ENCODE measurements at regions not wholly inside any gene's neighbourhood (a gene's known extent, or its start where the extent isn't known, plus 50 kb on each side); places are given as distances from the start of the nearest gene placed in this dataset.
"Not testable (repeated sequence)": the region's sequence is repeated elsewhere in the genome, so short reads cannot be mapped to it uniquely, and the experiment has no call there.

- no peak for DNase-seq (ENCODE audit: low read depth in 2 of 3, low spot score in 1 of 3)
Observed at GRCh38 chr18:73563901-73564472, 583.6 kb downstream of the FBXO15 start.

DNA sequence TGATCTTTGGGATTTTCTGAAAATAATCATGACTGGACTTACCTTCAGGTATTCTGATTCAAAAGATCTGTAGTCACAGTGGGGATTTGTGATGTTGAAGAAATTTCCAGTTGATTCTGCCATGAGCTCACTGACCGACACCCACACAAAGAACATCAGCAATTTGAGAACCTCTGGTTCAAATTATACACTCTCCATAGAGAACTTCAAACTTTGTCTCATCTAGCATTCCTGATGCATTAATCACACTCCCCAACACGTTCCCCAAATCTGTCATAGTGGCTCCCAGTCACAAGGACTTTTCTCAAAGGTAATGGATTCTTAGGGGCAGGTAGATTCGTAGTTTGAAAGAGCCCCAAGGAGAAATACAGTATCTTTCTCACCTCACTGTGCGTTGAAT is 584.3 kb downstream of the FBXO15 start:
- no peak for DNase-seq (ENCODE audit: low read depth in 2 of 3, low spot score in 1 of 3)

DNA sequence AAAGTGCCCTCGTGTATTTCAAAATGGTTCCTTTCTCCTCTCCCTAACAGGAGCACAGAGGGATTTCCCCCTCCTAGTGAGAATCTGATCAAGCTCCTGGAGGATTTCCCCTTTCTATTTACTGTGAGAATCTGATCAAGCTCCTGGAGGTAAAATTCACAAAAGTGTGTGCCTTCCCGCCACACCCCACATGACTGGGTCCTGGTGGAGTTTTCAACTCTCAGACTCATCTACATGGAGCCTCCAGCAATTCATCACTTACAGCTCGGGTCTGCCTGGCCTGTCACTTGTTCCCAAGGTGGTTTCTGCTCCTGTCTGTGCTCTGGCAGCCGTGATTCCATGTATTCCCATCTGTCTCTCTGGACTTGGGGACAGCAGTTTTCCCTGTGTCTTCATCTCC is 590.7 kb downstream of the FBXO15 start:
- no peak for DNase-seq (ENCODE audit: low read depth in 2 of 3, low spot score in 1 of 3)

DNA sequence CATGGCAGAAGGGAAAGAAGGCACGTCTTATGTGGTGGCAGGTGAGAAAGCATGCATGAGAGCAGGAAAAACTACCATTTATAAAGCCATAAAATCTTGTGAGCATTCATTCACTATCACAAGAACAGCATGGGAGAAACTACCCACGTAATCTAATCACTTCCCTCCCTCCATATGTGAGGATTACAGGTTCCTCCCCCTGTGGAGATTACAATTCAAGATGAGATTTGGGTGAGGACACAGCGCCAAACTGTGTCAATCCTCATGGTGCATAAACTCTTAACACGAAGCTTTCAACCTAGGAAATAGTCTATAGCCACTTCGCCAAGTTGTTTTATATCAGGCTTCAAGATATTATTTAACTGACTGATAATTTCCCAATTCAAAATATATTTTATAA is 595.5 kb downstream of the FBXO15 start:
- DNase-seq (ENCODE audit: low read depth in 2 of 3, low spot score in 1 of 3), result no peak

DNA sequence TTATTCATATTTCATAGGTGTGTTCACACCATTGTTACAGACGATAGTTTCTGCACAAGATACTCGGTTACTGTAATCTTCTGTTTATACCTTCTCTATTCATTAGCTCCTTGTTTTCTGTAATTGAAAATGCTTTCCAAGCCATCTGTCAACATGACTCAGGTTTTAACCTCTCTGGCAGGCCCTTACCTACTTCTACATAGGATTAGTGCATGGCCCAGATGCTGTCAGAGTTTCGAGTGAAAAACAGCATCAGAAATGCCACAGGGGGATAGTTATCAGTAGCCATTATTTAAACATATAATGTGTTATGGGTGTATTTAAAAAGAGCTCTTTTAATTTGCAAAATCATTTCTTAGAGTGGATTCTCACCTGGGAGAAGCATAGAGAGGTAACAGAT is 596.4 kb downstream of the FBXO15 start:
- no peak for DNase-seq (ENCODE audit: low read depth in 2 of 3, low spot score in 1 of 3)

GRCh38 chr18:73549236-73549635 is 598.4 kb downstream of the FBXO15 start:
- no peak for DNase-seq (ENCODE audit: low read depth in 2 of 3, low spot score in 1 of 3)

GRCh38 chr18:73545472-73545871 is 602.2 kb downstream of the FBXO15 start:
- DNase-seq (ENCODE audit: low read depth in 2 of 3, low spot score in 1 of 3), result no peak

DNA sequence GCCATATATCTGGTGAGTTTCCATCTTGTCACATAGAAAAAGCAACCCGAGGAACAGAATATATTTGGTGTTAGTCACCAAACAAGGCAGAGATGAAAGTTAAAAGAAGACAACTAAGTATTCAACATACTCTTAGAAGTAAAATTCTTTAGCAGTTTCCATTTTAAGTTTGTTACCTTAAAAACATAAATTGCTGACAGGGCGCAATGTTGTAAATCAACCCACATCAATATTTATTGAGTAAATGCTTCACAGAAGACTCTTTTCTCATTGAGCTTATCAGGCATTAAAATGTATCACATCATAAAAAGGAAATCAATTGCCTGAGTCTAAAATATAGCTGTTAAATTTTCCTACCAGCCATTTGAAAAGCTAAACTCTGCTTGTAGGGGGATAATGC is 603.0 kb downstream of the FBXO15 start:
- DNase-seq (ENCODE audit: low read depth in 2 of 3, low spot score in 1 of 3), result no peak

DNA sequence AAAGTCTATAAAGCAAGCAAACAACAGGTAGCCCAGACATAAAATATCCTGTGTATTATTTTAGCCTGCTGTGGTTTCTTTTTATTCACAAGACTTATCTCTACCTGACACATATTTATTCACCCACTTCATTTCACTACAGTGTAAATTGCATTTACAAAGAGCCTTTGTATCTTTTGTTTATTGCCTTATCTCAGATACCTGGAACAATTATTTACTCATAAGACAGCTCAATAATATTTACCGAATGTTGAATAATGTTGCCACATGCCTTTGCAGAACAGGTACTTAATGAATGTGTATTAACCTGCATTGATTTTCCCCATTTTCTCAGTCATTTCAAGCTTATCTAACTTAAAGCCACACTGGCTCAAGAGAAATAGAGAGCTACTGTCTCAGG is 603.6 kb downstream of the FBXO15 start:
- DNase-seq (ENCODE audit: low read depth in 2 of 3, low spot score in 1 of 3), result no peak

GRCh38 chr18:73535990-73536389 is 611.6 kb downstream of the FBXO15 start:
- no peak for DNase-seq (ENCODE audit: low read depth in 2 of 3, low spot score in 1 of 3)

GRCh38 chr18:73535189-73535588 is 612.4 kb downstream of the FBXO15 start:
- no peak for DNase-seq (ENCODE audit: low read depth in 2 of 3, low spot score in 1 of 3)

DNA sequence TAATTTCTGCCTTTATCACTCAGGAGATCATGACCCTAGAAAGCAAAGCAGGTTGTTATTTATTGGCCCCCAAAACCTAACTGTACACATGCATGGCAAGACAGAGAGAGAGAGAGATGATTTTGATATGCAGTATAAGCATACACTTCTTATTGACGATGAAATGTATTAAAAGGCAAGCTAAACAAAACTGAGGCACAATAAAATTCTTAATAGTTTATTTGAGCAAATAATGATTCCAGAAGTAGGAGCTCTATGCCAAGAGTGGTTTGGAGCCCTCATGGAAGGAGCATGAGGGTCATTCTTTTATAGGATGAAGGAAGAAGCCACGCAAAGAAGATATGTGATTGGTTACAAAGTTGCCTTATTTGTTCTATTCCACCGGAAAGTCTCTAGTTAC is 616.0 kb downstream of the FBXO15 start:
- no peak for DNase-seq (ENCODE audit: low read depth in 2 of 3, low spot score in 1 of 3)

- DNase-seq (ENCODE audit: low read depth in 2 of 3, low spot score in 1 of 3), result no peak
Observed at GRCh38 chr18:73528066-73528465, 619.6 kb downstream of the FBXO15 start.

DNA sequence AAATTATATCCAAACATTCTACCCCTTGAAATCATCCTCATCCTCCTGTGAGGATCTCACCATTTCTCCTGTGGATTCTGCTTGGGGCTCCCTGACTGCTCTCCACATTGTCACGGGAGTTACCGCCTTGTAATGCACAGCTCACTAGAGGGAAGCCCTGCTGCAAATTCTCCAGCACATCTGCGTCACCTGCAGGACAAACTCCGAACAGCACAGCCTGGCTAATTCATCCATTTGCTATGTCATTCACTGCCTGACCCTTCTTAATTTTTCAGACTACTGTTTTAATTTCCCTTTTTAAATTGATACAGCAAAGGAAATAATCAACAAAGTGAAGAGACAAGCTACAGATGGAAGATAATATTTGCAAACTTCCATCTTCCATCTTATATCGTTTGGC is 627.4 kb downstream of the FBXO15 start:
- no peak for DNase-seq (ENCODE audit: low read depth in 2 of 3, low spot score in 1 of 3)

- not testable (repeated sequence) for DNase-seq (ENCODE audit: low read depth in 2 of 3, low spot score in 1 of 3)
Observed at GRCh38 chr18:73516056-73516455, 631.6 kb downstream of the FBXO15 start.

GRCh38 chr18:73514449-73514848 is 633.2 kb downstream of the FBXO15 start:
- DNase-seq (ENCODE audit: low read depth in 2 of 3, low spot score in 1 of 3), result no peak

- no peak for DNase-seq (ENCODE audit: low read depth in 2 of 3, low spot score in 1 of 3)
Observed at GRCh38 chr18:73511771-73512503, 635.7 kb downstream of the FBXO15 start.

DNA sequence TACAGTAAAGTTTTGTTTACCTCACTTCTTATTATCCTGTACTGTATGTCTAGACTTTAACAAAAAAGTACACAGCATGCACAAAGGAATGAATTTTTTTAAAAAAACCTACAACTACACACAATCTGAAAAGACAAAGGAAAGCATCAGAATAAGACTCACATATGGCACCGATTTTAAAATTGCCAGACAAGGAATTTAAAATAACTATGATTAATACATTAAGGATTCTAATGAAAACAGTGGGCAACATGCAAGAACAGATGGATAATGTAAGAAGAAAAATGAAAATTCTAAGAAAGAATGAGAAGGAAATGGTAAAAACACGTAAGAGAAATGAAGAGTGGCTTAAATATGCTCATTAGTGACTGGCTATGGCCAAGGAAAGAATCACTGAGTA is 638.2 kb downstream of the FBXO15 start:
- DNase-seq (ENCODE audit: low read depth in 2 of 3, low spot score in 1 of 3), result no peak

- no peak for DNase-seq (ENCODE audit: low read depth in 2 of 3, low spot score in 1 of 3)
Observed at GRCh38 chr18:73503326-73503725, 635.5 kb upstream of the NETO1 start.

DNA sequence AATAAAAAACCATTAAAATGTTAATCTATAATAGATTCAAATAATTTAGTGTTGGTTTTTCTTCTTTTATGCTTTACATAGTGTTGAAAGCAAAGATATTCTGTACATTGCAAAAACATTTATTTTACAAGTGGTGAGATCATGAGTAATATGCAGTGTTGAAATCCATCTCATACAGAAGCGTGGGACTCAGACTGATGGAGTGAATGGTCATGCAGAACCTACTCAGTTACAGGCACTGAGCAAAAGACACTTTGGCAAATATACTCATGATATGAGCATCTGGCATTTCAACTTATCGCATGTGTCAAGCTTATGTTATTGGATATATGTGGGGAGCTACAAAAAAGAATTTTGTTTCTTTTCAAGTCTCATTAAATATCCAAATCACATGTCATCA is 620.2 kb upstream of the NETO1 start:
- DNase-seq (ENCODE audit: low read depth in 2 of 3, low spot score in 1 of 3), result no peak

DNA sequence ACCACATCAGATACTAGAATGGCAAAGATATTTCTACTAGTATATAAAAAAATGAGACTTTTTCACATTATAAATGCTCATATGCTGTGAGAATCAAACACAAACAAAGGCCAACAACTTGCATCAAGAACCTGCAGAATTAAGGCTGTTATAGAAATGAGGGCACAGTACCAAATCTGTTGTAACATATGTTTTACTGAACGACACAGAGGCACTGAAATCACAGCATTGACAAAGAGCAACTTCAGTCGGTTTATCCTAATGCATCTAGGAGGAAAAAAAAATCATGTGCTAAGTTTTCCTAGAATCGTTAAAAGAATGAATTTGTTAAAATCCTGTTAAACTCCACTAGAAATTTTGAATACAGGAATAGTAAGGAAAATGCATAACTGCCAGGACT is 617.4 kb upstream of the NETO1 start:
- no peak for DNase-seq (ENCODE audit: low read depth in 2 of 3, low spot score in 1 of 3)

DNA sequence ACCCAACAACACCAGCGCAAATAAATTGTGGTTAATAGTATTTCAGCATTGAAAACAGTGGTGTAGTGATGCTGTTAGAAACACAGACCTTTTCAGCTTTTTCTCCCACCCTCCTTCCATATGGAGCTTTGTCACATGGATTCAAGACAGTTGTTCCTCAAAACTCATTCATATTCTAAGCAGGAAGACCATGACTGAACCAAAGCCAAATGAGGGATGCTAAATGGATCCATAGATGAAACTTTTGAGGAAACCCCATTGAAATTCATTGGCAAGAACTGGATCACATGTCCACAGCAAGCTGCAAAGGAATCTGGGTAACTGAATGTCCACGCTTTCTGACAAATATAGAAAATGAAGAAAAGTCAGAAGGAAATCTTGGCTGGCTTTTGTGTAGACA is 615.1 kb upstream of the NETO1 start:
- DNase-seq (ENCODE audit: low read depth in 2 of 3, low spot score in 1 of 3), result no peak

- no peak for DNase-seq (ENCODE audit: low read depth in 2 of 3, low spot score in 1 of 3)
Observed at GRCh38 chr18:73479477-73479876, 611.7 kb upstream of the NETO1 start.
